Smooth muscle cell (in vitro differentiated cells): ENCODE measurements at regions not wholly inside any gene's neighbourhood (a gene's known extent, or its start where the extent isn't known, plus 50 kb on each side); places are given as distances from the start of the nearest gene placed in this dataset.

Experiments used
- DNase-seq: peaks from one replicate; lab custom pipeline; 2025; ENCODE audit not compliant: unreplicated experiment; lab: John Stamatoyannopoulos, UW
- H2AFZ ChIP-seq: fragments of 200-600 bp; sonication (generic); 2 replicates; pipeline ENCODE4 v1.6.0; 2016; ENCODE audit warnings: antibody characterized with exemption, low read depth, mild to moderate bottlenecking
- H3F3A ChIP-seq: fragments of 200-600 bp; sonication (generic); 2 replicates; pipeline ENCODE4 v1.6.0; 2017; ENCODE audit warnings: antibody characterized with exemption, low read depth
- H3K27ac ChIP-seq: fragments of 200-600 bp; sonication (generic); 2 replicates; pipeline ENCODE4 v1.5.1; 2016; ENCODE audit warnings: low read depth, mild to moderate bottlenecking
- H3K27me3 ChIP-seq: fragments of 200-600 bp; sonication (generic); 2 replicates; pipeline ENCODE4 v1.6.1; 2016; ENCODE audit warnings: low read depth, mild to moderate bottlenecking
- H3K36me3 ChIP-seq: fragments of 200-600 bp; sonication (generic); 2 replicates; pipeline ENCODE4 v1.5.1; 2016; ENCODE audit warnings: low read depth
- H3K4me1 ChIP-seq: fragments of 200-600 bp; sonication (generic); 2 replicates; pipeline ENCODE4 v1.5.1; 2016; ENCODE audit warnings: low read depth
- H3K4me2 ChIP-seq: fragments of 200-600 bp; sonication (generic); 2 replicates; pipeline ENCODE4 v1.6.0; 2016; ENCODE audit warnings: mild to moderate bottlenecking
- H3K4me3 ChIP-seq: fragments of 200-600 bp; sonication (generic); 2 replicates; pipeline ENCODE4 v1.5.1; 2016; ENCODE audit warnings: mild to moderate bottlenecking
- H3K79me2 ChIP-seq: fragments of 200-600 bp; sonication (generic); 2 replicates; pipeline ENCODE4 v1.6.0; 2016; ENCODE audit warnings: low read depth, mild to moderate bottlenecking
- H3K9ac ChIP-seq: fragments of 200-600 bp; sonication (generic); 2 replicates; pipeline ENCODE4 v1.6.0; 2016; ENCODE audit warnings: low read depth
- H3K9me3 ChIP-seq: fragments of 200-600 bp; sonication (generic); replicated peaks from 2 replicates; pipeline ENCODE4 v1.5.1; 2016; ENCODE audit warnings: low read depth
- H4K20me1 ChIP-seq: fragments of 200-600 bp; sonication (generic); 2 replicates; pipeline ENCODE4 v1.6.0; 2016; ENCODE audit warnings: low read depth
- WGBS: methylation state at CpG from one replicate; pipeline ENCODE4 v1.1.7; 2016; ENCODE audit warnings: low lambda C conversion rate; 5-methylcytosine and 5-hydroxymethylcytosine counted together
- TF ChIP-seq, protein P1 (sequence below): fragments of 200-600 bp; sonication (generic); IDR thresholded peaks from 2 replicates; pipeline ENCODE4 v1.5.1; 2017; ENCODE audit warnings: borderline replicate concordance, mild to moderate bottlenecking, antibody characterized with exemption; ENCODE audit not compliant: insufficient read depth, poor library complexity, severe bottlenecking

DNA sequence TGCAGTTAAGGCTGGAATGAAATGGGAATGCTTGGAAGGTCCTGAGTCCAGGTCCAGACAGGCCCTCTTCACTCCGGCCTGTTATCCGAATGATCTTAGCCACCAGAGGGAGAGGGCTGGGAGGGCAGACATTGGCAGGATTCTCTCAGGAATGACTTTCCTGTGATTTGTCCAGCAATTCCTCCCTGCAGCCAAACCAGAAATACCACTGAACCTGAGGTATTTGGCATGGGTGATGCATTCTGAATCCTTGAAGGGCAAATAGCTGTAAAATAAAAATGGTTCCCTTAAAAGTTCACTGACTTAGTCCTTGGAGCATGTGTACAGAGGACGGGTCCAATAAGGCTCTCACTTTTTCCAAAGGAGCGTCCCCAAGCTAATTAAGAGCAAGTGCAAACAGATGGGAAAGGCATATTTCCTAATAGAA, 77.5 kb upstream of the HABP2 start:
- Histone ChIP-seq H3K9ac (no peak overlapping the region), H3K9me3 (no peaks in the 10 kb centered on the region), H3F3A (no peaks in the 10 kb centered on the region), H3K27ac (no peak overlapping the region), H3K79me2 (no peaks in the 10 kb centered on the region), H3K27me3 (no peaks in the 10 kb centered on the region), H3K4me1 (no peaks in the 10 kb centered on the region), H3K4me3 (no peak overlapping the region), H3K4me2 (no peak overlapping the region), H2AFZ (no peak overlapping the region), H4K20me1 (no peaks in the 10 kb centered on the region), H3K36me3 (no peaks in the 10 kb centered on the region)
- no peak for DNase-seq
- TF ChIP-seq, protein P1, sequence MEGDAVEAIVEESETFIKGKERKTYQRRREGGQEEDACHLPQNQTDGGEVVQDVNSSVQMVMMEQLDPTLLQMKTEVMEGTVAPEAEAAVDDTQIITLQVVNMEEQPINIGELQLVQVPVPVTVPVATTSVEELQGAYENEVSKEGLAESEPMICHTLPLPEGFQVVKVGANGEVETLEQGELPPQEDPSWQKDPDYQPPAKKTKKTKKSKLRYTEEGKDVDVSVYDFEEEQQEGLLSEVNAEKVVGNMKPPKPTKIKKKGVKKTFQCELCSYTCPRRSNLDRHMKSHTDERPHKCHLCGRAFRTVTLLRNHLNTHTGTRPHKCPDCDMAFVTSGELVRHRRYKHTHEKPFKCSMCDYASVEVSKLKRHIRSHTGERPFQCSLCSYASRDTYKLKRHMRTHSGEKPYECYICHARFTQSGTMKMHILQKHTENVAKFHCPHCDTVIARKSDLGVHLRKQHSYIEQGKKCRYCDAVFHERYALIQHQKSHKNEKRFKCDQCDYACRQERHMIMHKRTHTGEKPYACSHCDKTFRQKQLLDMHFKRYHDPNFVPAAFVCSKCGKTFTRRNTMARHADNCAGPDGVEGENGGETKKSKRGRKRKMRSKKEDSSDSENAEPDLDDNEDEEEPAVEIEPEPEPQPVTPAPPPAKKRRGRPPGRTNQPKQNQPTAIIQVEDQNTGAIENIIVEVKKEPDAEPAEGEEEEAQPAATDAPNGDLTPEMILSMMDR = no peak
- 67% methylated on average over 4 of the region's 4 CpGs for WGBS

DNA sequence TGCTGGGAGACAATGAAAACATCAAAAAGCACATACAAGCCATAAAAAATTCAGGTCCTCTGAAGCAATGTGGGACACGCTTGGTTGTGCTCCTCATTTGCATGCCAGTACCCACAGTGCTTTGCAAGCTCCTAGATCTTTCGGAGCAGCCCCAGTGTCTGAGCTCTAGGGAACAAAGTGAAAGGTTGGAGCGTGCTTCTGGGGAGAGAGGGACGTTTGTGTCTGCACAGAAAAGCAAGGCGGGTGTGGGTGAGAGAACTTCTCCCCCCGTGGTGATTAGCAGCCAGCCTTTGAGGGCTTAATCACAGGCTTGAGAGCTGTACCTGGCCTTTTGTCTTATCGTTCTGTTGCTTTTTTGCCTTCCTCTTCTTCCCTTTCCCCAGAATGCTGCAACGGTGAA, 76.7 kb upstream of the HABP2 start:
- no peaks in the 10 kb centered on the region for H3K9me3 ChIP-seq
- H2AFZ ChIP-seq = no peak overlapping the region
- no peaks in the 10 kb centered on the region for H4K20me1 ChIP-seq
- no peaks in the 10 kb centered on the region for H3K27me3 ChIP-seq
- WGBS = 75% methylated on average over 8 of the region's 8 CpGs
- H3K4me1 ChIP-seq = no peaks in the 10 kb centered on the region
- no peaks in the 10 kb centered on the region for H3F3A ChIP-seq
- TF ChIP-seq, protein P1 = no peak
- H3K4me2 ChIP-seq = no peak overlapping the region
- H3K9ac ChIP-seq = no peak overlapping the region
- no peak for DNase-seq
- H3K4me3 ChIP-seq = no peak overlapping the region
- H3K27ac ChIP-seq = no peak overlapping the region
- H3K36me3 ChIP-seq = no peaks in the 10 kb centered on the region
- no peaks in the 10 kb centered on the region for H3K79me2 ChIP-seq

DNA sequence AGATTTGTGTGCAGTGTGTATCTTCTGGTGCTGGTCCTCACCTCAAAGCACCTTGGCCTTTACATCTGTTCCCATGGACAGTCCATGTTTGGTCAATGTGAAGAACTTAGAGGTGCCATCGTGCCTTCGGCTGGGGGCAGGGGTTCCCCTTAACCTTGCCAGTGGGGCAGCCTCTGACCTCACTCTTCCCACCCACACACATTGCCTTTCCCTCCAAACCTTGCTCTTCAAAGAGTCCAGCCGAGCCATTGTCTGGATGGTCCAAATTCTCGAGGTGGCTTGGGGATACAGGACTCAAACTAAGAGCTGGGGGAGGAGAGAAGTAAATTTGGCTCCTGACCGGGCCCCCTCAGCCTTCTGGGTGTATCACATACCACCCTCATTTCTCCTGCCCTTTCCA, 76.2 kb upstream of the HABP2 start:
- no peak overlapping the region for H3K4me2 ChIP-seq
- H3K4me1 ChIP-seq = no peaks in the 10 kb centered on the region

DNA sequence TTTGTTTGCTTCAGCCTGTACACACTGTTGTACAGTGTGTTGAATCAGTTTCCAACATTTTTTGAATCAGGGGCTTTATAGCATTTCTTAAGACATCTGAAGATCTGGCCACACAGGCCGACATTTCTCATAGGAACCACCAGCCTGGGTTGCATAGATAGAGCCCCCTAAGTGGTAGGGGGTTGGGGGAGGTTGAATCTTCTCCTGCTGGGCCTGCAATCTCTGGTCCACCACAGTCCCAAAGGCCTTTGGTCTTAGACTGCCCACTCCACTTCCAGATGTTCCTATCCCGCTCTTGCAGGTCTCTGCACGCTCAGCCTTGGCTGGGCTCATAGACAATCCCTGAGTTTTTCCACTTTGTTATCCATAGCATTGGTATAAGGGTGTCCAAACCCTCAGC, 75.4 kb upstream of the HABP2 start:
- Histone ChIP-seq H3K4me2 (no peak overlapping the region), H2AFZ (no peak overlapping the region), H3K4me3 (no peak overlapping the region), H3K36me3 (no peaks in the 10 kb centered on the region), H3K79me2 (no peaks in the 10 kb centered on the region), H4K20me1 (no peaks in the 10 kb centered on the region), H3K27me3 (no peaks in the 10 kb centered on the region), H3F3A (no peaks in the 10 kb centered on the region), H3K9ac (no peak overlapping the region), H3K27ac (no peak overlapping the region), H3K4me1 (no peaks in the 10 kb centered on the region), H3K9me3 (no peaks in the 10 kb centered on the region)
- DNase-seq = no peak
- 87% methylated on average over 3 of the region's 3 CpGs for WGBS
- TF ChIP-seq, protein P1 = no peak

More for the DNA sequence above, 76.2 kb upstream of the HABP2 start:
- 90% methylated on average over 5 of the region's 5 CpGs for WGBS
- Histone ChIP-seq H4K20me1 (no peaks in the 10 kb centered on the region), H2AFZ (no peak overlapping the region), H3K79me2 (no peaks in the 10 kb centered on the region), H3K4me3 (no peak overlapping the region), H3K9ac (no peak overlapping the region), H3K27me3 (no peaks in the 10 kb centered on the region), H3F3A (no peaks in the 10 kb centered on the region), H3K36me3 (no peaks in the 10 kb centered on the region), H3K9me3 (no peaks in the 10 kb centered on the region), H3K27ac (no peak overlapping the region)
- TF ChIP-seq, protein P1 = no peak
- no peak for DNase-seq
